Stimulated activated CD4-positive, alpha-beta T cell treated with anti-CD3 and anti-CD28 coated beads, Interleukin-1b, Interleukin-23, amount 100 ng/mL, for 24 hours (primary cell): ENCODE measurements at regions not wholly inside any gene's neighbourhood (a gene's known extent, or its start where the extent isn't known, plus 50 kb on each side); places are given as distances from the start of the nearest gene placed in this dataset.

Experiments
- DNase-seq, 4 experiments: peaks; one replicate each; pipeline ENCODE4 v3.0.0-alpha.2; 2020; ENCODE audit warnings: low read depth in 4 of 4, low spot score in 1 of 4

DNA sequence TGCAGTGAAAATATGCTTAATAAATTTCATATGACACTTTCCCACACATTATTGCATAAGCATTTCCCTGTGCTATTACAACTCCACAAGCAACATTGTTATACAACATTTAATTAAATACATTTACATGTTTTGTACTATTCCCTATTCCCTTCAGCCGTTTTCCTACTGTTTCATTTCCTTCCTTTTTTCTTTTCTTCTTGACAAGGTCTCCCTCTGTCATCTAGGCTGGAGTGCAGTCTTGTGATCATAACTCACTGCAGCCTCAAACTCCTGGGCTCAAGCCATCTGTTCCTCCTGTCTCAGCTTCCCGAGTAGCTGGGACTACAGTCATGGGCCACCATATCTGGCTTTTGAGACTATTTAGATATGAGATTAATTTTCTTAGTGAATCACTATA is 254.7 kb downstream of the NFKBIZ start:
- no peak for DNase-seq

DNA sequence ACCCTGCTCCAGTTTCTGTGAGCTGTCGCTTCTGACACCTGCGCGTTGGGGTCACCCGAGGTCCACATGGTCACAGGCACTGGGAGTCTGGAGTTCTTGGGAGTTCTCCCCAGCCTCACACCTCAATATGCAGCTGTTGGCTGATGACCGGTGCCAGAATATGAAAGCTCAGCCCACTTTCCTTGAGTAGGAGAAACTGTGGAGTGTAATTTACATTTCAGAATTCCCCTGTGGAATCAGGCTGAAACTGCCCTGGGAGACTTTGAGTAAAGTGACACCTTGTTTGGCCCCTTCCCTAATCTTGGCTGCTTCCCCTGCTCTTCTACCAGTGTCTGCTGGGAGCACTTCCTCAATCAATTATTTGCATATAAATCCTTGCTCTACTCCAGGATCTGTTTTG is 255.9 kb downstream of the NFKBIZ start:
- no peak for DNase-seq

DNA sequence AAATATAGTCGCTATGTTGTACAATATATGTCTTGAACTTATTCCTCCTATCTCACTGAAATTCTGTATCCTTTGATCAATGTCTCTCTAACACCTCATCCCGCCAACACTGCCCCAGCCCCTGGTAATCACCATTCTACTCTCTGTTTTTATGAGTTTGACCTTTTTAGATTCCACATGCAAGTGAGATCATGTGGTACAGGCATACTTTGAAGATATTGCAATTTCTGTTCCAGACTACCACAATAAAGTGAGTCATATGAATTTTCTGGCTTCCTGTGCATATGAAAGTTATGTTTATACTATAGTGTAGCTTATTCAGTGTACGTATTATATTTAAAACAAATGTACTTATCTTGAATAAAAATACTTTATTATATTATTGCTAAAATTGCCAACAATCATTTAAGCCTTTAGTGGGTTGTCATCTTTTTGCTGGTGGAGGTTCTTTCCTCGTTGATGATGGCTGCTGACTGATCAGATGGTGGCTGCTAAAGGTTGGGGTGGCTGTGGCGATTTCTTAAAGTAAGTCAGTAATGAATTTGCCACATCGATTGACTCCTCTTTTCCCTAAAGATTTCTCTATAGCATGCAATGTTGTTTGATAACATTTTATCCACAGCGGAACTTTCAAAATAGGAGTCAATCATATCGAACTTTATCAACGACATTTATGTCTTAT is 257.2 kb downstream of the NFKBIZ start:
- DNase-seq = no peak

DNA sequence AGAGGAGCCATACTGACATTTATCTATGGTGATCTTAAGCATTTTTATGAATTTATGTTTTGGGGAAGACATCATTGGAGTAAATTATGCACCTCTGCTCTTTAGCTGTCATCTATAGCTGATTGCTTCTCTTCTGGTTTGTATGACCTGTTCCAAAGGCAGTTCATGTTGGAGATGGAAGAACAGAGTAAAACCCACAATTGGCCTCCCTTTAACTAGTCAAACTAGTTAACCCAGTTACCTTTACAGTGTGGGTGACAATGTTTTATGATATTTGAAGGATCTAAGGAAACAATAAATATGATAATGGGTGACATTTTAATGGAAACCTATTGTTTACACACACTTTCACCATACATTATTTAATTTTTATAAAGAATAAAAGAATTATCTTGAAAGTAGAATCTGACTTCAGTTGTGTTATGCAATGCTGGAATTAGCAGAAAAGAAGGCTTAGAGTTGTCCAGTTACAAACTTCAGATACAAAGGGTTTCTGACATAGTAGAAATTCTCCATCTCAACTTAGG is 263.5 kb downstream of the NFKBIZ start:
- no peak for DNase-seq

DNA sequence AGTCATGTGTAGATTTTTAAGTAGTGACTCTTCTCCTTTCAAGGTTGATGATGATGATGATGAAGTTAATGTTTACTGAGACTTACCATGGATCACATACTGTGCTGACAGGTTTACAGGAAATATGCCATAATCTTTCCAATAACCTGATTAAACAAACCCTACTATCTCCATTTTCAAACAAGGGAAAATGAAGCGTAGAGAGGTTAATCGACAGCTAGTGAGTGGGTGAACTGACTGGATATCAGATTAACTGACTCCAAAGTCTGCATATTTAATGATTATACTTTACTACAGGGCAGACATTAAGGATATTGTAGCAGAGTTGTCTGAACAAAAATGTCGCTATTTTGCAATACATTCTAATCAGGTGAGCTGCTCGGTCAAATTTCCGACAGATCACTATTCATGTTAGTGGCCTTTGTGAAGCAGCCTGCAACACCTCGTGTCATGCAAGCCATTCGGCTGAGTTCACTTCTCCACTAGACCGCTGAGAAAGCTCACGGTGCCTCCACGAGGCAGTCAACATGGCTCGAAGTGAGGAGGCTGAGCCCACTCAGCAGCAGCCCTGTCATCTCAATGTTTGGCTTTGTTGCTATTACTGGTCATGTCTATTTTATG is 264.2 kb downstream of the NFKBIZ start:
- no peak for DNase-seq

DNA sequence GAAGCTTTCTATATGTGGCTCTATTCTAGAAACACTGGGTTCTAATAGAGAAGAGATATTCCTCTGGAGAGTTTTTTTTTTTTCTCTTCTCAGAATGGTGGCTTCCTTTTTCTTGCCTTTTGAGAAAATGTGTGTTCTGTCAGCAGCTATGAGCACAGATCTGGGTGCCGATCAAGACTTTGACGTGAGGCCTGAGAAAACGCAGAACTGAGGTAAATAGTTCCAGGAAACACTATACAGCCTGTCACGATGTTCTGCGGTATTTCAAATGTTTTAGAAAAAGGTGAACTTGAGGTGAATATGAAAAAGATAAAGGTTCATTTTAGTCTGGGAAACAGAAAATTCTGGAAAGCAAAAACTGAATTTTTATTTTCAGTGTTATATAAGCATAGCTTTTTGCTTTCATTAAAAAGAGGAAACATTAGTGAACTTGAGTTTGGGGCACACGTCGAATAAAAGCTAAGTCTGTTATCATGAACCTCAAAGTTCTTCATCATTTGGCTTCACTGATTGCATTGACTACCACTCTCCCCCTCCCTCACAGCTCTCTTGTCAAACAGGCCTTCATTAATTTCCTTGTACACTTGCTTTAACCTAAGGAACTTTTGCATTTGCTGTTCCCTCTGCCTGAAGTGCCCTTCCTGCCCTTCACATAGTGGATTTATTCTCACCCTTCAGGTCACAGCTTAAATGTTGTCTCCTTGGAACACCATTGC is 265.1 kb downstream of the NFKBIZ start:
- DNase-seq = no peak

DNA sequence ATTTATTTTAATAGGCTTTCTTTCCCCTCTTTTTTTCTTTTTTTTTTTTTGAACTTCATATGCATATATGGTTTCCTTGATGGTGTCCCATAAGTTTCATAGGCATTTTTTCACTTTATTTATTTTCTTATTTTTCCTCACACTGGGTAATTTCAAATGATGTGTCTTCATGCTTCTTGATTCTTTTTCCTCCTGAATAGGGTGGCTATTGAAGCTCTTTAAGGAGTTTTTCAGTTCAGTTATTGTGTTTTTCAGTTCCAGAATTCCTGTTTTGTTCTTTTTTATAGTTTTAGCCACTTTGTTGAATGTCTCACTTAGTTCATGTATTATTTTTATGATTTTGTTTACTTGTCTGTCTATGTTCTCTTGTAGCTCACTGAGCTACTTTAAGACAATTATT is 273.2 kb downstream of the NFKBIZ start:
- DNase-seq = no peak

DNA sequence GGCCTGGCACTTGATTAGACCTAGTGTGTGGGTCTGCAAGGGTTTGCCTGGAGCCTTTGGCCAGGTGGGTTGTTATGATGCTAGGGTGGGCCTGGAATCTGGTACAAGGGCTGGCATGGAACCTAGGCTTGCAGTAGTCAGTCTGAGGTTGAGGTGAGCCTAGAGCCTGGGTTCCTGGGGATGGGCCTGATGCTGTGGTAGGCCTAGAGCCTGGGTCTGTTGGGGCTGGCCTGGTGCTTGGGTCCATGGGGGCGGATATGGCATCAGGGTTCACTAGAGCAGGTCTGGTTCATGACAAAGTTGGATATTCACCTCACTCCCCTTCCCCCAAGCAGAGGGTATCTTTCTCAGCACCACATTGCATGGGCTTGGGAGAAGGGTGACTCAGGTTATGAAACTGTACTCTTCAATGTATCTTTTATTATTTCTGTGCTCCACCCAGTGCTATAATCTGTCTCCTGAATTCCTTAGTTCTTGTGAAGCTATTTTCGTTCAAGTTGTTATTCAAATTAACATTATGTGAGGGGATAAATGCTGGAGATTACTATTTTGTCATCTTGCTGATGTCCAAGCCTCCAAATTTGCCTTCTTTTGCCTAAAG is 274.4 kb downstream of the NFKBIZ start:
- DNase-seq = no peak

DNA sequence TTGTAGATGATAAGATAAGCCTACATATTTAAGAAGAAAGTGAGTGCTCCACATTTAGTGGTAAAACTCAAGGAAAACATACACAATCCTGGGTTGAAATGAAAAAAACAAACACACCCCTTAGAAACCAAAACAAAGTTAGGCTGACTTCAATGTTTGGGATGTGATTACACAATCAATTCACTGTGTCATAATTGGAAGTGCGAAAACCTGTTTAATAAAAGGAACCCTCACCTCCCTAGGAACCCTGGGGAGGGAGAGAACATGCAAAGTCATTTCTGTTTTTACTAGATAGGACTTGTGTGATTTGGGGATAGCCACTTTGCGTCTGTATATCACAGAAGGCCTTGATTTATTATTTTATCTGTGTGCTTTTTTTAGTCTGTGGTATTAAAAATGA is 275.0 kb downstream of the NFKBIZ start:
- no peak for DNase-seq

DNA sequence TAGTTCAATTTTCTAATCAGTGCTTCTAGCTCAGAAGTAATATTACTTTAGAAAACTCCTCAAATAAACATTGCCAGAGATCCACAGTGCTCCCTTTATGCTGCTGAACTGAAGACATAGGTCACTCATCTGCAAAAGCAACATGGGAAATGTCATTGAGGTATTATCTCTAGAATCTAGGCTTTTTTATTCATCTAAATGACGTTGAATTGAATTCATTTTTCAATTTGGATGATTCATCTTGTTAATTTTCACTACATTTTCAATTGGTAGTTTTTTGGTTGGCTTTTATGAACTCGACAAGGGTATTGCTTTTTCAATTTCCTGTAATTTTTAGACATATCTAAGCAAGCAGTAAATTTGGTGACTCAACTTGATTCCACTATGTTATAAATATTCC is 275.4 kb downstream of the NFKBIZ start:
- DNase-seq = no peak

DNA sequence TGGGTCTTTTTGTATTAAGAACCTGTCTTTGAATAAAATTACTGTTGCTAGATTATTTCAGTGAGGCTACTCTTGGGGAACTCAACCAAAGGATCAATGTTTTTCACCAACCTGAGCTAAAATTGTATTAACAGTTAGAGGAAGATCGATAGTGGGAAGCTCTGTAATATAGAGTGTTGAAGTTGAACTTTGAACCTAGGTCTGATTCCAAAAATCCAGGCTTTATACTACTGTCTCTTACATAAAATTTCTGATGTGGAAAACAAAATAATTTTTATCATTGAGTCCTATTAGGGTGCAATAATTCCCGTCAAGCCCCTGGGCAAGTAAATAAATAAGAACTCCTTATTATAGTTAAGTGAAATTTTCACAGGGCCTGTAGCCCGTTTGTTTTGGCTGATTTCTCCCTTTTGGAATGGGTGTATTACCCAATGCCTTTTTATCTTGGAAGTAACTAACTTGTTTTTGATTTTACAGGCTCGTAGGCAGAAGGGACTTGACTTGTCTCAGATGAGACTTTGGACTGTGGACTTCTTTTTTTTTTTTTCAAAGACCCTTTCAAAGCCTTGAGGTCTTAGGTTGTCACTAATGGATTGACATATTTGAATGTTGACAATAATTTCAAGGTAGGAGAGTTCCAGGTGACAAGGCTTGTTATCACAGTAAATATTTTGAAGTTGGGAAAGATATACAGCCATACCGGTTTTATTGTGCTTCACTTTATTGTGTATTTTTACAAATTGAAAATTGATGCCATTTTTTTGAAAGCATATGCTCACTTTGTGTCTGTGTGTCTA is 276.1 kb downstream of the NFKBIZ start:
- DNase-seq = no peak

DNA sequence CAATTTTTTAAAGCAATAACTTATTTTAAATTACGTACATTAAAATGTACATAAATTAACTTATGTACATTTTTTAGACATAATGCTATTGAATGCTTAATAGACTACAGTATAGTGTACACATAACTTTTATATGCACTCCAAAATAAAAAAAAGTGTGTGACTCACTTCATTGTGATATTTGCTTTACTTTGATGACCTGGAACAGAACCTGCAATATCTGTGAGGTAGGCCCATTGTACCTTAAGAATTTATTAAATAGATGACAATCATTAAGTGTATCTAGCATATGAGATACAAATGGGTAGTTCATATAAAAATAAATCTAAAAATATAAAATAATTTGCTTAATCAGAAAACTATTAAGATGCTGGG is 276.7 kb downstream of the NFKBIZ start:
- no peak for DNase-seq

DNA sequence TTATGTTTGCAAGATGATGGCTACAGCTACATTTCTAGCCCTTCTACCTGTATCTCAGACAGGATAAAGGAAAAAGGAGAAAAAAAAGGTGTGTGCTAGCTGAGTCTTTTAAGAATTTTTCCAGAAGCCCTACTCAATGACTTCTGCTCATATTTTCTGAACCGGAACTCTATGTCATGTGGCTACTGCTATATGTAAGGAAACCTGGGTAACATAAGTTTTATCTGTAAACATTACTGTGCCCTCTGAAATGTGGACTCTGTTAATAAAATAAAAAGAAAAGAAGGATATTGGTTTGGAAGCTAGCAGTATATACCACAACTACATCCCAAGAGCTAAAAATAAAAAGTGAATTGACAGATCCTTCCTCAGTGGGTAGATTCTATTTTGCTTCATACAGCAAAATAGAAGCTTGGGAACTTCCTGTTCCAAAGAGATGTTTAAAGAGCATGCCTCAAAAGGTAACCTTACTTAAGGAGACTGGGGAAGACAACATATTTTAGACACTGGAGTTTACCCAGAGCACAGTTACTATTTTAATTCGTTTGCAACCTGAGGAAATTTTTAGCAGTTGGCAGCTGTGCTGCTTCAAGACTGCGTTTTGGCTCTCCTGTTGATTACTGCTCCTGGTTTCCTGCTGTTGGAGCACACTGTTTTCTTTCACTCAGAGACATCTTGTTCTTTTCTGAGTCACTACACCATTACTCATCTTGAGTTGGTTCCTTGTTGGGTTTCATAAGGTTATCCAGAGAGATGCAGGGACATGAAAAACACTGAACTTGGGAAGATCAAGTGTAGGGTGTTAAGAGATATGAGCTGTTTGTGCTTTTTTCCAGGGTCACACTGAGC is 280.7 kb downstream of the NFKBIZ start:
- no peak for DNase-seq

DNA sequence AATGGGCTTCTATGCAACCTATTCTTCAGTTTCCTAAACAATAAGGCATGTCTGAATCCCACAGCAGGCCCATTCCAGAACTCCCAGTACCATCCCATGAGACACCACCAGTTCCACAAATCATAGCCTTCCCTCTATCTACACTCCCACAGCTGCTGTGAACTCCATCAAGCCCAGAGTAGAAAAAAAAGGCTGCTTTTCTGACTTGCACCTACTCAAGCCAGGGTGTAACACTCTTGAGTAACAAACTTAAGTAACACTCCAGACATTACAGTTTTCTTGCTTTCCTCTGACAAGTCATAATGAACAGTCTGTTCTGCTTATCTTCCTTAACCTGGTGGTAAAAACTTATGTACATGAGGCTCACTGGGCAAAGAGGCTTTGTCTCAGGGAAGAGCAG is 283.1 kb downstream of the NFKBIZ start:
- no peak for DNase-seq

DNA sequence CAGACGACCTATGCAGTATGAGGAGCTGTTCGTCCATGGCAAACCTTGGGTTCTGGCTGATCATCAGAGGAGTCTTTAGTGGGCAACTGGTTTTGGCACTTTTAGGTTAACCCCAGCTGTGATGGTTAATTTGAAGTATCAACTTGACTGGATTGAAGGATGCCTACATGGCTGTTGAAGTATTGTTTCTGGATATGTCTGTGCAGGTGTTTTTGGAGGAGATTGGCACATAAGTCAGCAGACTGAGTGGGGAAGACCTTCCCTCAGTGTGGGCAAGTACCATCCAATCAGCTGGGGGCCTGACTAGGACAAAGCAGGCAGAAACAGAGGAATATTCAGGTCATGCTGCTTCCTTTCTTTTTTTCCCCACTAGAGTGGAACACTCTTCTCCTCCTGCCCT is 284.1 kb downstream of the NFKBIZ start:
- DNase-seq = no peak

DNA sequence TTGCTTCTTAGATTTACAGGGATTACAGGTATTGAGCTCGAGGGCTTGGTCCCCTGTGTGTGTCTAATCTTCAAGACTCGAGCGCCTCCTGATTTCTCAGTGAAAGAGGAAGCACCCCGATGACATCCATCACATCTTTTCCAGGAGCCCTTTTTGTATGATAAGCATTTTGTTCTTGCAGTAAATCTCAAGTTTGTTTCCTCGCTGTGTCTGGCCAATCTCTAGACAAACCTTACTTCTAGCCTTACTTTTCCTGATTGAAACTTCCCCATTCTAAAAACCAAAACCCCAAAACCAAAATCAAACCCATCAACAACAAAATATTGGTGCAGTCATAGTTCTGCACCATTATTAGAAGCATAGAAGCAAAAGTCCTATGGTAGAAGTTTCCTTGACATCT is 286.0 kb downstream of the NFKBIZ start:
- DNase-seq = no peak

DNA sequence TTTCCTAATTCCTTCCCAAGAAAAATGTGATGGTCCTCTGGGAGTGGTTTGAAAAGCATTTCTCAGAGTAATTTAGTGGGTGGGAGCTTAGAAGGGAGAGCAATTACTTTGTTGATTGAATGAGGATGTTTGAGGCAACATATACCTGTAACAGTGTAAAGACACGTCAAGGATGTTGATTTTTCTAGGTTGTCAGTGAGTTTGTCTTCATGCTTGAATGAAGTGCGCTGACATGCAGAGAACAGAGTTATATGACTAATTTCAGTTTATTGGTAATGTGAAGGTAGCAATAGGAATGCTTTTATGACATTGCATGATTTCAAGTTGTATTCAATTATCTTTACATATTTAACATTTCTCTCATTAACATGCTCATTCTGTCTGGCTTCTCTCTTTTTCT is 286.9 kb downstream of the NFKBIZ start:
- DNase-seq = no peak

DNA sequence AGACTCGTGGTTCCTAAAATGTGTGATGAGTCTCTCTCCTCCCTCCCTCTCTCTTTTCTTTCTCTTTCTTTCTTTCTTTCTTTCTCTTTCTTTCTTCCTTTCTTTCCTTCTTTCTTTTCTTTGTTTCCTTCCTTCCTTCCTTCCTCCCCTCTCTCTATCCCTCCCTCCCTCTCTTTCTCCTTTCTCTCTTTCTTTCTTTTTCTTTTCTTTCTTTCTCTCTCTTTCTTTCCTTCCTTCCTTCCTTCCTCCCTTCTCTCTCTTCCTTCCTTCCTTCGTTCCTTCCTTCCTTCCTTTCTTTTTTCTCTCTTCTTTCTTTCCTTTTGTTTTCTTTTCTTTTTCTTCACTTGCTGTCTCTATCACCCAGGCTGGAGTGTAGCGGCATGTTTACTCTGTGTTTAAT is 290.8 kb downstream of the NFKBIZ start:
- no peak for DNase-seq

DNA sequence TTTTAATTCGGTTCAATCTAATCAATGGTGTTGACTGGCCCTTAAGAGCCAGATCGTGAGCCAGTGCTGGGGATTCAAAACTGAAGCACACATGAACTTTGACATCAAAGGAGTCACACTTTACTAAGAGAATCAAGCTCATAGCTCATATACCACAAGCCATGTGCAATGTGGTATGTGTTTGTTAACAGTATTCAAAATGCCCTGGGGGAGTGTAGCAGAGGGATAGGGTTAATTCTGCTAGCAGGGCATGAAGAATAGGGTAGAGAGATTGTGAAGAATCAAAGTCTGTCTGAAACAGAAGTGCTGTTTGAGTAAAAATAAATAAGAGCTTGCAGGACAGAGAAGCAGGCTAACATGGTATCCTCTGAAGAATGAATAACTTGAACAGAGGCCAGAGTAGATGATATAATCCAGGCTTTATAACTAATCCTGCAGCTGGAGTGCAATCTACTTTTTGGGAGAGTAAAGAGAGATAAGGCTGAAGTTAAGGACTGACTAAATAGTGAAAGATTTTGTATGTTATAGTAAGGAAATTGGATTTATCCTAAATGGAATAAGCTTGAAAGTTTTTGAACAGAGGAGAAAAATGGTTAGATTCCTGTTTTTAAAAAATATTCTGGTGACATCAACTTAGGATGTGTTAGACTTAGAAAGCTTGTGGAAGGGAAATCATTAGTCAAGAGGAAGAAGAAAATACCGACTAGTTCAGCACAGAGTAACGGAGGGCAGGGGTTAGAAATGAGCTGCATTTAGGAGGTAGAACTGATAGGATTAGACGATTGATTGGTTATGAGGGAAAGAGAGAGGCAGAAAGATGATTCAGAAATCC is 292.0 kb downstream of the NFKBIZ start:
- no peak for DNase-seq

DNA sequence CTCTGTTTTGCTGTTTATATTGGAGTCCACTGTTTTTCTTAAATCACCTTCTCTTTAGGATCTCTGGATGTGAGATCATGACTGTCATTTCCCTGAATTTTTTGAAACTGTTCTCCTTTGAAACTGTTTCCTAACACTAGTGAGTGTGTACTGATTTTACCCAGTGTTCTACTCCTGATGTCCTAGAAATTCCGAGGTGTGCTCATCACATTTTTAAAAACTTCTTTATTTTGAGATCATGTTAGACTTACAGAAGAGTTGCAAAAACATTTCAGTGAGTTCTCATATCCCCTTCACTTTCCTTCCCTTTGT is 292.6 kb downstream of the NFKBIZ start:
- DNase-seq = no peak
